ENCODE measurements at regions not wholly inside any gene's neighbourhood (a gene's known extent, or its start where the extent isn't known, plus 50 kb on each side); places are given as distances from the start of the nearest gene placed in this dataset.

DNA sequence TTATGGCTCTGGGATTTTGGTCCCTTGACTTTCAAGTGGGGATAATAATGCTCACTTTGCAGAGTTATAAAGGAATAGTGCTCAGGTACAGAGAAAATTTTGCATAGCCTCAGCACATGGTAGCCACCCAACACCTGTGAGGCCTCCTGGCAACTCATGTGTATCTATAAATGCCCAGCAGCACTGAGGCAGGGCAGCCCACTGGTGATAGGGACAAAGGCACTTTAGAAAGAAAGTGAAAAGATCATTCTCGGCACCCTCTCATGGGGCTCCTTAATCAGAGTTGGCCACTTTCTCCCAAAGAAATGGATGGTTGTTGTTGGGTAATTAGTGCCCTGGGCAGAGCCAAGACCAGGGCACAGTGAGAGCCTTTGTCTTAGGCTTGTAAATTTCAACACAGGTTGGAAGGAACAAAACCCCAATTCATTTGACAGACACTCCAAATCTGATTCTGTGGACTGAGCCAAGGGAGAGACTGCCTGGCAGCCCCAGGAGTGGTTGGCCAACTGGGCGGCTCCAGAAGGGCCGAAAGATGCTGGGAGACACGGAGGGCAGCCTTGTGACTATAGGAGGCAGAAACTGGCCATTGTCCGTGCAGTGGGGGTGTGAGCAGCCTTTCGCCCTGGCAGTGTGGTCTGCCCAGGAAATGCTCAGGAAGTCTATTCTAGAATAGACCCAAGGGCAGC is 213.2 kb upstream of the RGMA start:
- TF ChIP-seq, protein P1, sequence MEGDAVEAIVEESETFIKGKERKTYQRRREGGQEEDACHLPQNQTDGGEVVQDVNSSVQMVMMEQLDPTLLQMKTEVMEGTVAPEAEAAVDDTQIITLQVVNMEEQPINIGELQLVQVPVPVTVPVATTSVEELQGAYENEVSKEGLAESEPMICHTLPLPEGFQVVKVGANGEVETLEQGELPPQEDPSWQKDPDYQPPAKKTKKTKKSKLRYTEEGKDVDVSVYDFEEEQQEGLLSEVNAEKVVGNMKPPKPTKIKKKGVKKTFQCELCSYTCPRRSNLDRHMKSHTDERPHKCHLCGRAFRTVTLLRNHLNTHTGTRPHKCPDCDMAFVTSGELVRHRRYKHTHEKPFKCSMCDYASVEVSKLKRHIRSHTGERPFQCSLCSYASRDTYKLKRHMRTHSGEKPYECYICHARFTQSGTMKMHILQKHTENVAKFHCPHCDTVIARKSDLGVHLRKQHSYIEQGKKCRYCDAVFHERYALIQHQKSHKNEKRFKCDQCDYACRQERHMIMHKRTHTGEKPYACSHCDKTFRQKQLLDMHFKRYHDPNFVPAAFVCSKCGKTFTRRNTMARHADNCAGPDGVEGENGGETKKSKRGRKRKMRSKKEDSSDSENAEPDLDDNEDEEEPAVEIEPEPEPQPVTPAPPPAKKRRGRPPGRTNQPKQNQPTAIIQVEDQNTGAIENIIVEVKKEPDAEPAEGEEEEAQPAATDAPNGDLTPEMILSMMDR (IDR thresholded peaks at IDR 0.05) = no peak
- TF ChIP-seq POLR2A (IDR thresholded peaks at IDR 0.05) = no peak
